Right hindlimb (tissue), 1 donor: ENCODE measurements at regions not wholly inside any gene's neighbourhood (a gene's known extent, or its start where the extent isn't known, plus 50 kb on each side); places are given as distances from the start of the nearest gene placed in this dataset.

Experiments
- DNase-seq: peaks from one replicate; pipeline ENCODE4 v3.0.0-alpha.2; 2018

DNA sequence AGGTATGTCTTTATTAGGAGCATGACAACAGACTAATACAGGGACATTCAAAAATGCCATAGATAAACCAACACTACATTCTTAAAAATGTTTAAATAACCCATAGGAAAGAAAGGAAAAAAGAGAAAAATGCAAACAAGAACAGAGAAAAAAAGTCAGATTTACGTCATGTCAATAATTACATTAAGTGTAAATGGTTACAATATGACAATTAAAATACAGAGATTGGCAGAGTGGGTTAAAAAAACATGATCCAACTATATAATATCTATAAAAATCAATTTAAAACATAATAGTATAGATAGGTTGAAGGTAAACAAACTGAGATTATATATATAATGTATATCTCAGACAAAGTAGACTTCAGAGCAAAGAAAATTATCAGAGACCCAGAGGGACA, 255.8 kb downstream of the ANAPC1 start:
- no peak for DNase-seq

GRCh38 chr2:111629983-111630382, 254.0 kb downstream of the ANAPC1 start:
- DNase-seq: no peak

DNA sequence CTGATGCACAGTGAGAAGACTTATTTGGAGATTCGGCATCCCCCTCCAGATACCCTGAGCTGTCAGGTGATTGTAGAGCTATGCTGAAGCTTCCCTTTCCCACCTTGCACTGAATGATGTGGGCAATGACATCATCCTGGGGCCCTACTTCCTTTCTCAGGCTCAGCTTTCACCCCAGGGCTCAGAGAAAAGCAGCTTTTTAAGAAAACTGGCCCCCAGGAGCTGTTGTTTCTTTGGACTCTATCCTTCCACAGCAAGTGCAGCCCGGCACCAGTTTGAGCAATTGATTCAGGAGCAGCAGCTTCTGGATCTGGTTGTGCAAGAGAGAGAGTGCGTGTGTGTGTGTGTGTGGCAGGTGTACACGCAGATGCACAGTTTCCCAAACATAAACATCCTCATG, 251.3 kb downstream of the ANAPC1 start:
- DNase-seq: no peak

- no peak for DNase-seq
Observed at GRCh38 chr2:111633189-111633588, 250.8 kb downstream of the ANAPC1 start.

- no peak for DNase-seq
Observed at GRCh38 chr2:111633643-111634042, 250.3 kb downstream of the ANAPC1 start.

GRCh38 chr2:111634050-111634794, 249.8 kb downstream of the ANAPC1 start:
- no peak for DNase-seq

DNA sequence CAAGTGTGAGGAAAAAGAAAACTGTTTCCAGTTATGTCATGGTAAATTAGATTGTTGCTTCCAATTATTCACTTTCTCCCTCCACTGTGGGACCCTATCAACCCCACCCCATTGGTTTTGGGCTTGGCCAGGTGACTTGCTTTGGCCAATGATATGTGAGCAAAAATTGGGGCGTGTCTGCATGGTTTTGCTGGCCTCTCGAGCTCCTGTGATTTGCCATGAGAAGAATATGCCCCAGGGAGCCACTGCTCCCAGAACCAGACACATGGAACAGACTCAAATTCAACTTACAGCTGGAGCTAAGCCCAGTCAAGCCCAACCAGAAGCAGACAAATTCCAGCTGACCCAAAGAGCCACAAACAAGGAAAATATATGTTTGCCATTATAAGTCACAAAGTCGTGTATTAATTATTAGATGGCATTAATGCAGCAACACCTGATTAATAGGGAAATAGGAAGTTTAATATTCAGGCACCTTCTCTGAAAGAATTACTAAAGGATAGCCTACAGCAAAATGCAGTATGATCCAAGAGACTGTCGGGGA, 248.9 kb downstream of the ANAPC1 start:
- DNase-seq: no peak

GRCh38 chr2:111636905-111637304, 247.1 kb downstream of the ANAPC1 start:
- no peak for DNase-seq

- no peak for DNase-seq
Observed at GRCh38 chr2:111638274-111638877, 245.6 kb downstream of the ANAPC1 start.

- DNase-seq: no peak
Observed at GRCh38 chr2:111640480-111640879, 243.5 kb downstream of the ANAPC1 start.

GRCh38 chr2:111642586-111643327, 241.2 kb downstream of the ANAPC1 start:
- no peak for DNase-seq

DNA sequence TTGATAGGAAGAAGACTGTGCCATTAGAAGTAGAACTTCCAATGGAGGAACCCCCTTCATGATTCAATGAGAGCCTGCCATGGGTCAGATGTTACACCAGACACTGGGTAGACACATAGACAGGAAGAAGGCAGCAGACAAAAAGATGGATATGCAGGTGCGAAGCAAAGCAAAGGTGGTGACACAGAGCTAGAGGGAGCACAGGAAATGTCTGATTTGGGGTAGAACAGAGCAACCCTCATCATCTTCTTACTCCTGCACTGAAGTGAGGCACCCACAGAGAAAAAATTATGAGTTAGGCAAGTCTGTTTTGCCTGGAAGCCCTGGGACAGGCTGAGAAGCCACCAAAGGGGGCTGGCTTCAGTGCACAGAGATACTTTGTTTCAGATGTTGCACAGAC, 240.2 kb downstream of the ANAPC1 start:
- DNase-seq: no peak

GRCh38 chr2:111647359-111647758, 236.6 kb downstream of the ANAPC1 start:
- no peak for DNase-seq

DNA sequence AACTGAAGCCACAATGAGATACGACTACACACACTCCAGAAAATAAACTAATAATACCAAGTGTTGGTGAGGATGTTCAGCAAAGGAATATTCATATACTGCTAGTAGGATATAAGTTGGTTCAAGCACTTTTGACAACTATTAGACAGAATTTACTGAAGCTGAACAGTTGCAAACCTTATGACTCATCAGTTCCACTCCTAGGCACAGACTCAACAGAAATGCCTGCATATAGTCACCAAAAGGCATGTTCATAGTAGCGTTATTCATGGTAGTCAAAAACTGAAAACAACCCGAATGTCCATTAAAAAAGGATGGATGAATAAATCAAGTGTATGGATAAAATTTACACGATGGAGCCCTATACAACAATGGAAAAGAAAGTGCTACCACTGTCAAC, 232.0 kb downstream of the ANAPC1 start:
- no peak for DNase-seq

- DNase-seq: no peak
Observed at GRCh38 chr2:111652681-111653080, 231.3 kb downstream of the ANAPC1 start.

- no peak for DNase-seq
Observed at GRCh38 chr2:111653103-111653624, 230.8 kb downstream of the ANAPC1 start.

GRCh38 chr2:111653913-111654312, 230.1 kb downstream of the ANAPC1 start:
- no peak for DNase-seq

GRCh38 chr2:111654829-111655228, 229.2 kb downstream of the ANAPC1 start:
- DNase-seq: no peak

DNA sequence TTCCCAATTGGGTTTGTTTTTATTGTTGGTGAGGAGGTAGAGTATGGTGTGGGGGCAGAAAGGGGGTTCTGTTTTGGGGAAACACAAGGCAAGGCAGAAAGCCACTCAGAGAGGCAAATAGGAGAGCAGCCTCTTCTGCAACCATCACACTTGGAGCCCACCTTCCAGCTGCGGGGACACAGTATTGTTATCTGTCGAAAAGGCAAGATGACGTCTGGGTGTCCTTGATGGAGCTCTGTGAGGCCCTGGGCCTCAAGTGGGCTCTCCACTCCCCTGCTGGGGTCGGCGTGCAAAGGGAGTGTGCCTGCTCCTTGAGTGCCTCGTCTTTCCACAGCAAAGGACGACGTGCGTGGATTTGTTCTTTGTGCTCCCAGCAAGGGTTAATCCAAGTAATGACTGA, 227.6 kb downstream of the ANAPC1 start:
- DNase-seq: no peak

- no peak for DNase-seq
Observed at GRCh38 chr2:111656894-111657293, 227.1 kb downstream of the ANAPC1 start.

- DNase-seq: no peak
Observed at GRCh38 chr2:111657351-111657975, 226.5 kb downstream of the ANAPC1 start.

DNA sequence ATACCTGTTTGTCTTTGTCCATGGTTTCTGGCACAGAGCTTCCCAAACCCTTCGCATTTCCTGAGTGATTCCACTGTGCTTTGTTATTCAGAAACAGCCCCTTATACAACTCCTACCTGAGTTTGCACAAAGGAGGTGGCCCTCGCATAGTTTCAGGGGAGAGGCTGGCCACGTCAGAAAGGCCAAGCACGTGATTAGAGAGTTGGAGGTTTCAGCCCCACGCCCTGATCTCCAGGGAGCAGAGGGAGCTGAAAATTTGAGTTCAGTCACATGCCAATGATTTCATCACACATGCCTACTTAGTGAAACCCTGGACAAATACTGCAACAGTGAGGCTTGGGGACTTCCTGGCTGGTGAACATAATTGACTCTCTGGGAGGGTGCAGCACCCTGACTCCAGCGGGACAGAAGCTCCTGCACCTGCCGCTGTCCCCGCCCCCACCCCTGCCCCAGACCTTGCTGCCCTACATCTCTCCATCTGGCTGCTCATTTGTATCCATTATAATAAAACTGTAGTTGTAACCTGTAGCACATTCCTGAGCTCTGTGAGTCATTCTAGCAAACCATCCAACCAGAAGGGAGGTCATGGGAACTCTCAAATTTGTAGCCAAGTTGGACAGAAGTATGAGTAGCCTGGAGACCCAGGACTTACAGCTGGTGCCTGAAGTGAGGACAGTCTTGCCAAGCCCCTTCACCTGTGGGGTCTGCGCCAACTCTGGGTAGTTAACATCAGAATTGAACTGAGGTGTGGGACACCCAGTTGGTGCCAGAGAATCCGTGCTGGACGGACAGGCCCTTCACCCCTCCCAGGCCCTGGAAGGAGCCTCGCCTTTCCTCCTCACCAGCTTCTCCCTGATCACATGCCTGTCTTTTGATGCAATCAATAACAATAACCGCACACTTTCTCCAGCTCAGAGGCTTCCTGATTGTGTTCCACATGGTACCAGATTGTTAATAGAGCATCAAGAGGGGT, 224.3 kb downstream of the ANAPC1 start:
- no peak for DNase-seq
